HG02885 (cell line): ENCODE measurements at regions not wholly inside any gene's neighbourhood (a gene's known extent, or its start where the extent isn't known, plus 50 kb on each side); places are given as distances from the start of the nearest gene placed in this dataset.

Experiments
- ATAC-seq: cut with Tn5 transposase; IDR thresholded peaks from one replicate; pipeline ENCODE4 v1.9.1; 2021; ENCODE audit warnings: mild to moderate bottlenecking; ENCODE audit not compliant: unreplicated experiment, poor library complexity

GRCh38 chr2:6036211-6036610 lies 344.0 kb downstream of the SOX11 start:
- no peak for ATAC-seq

- ATAC-seq = no peak
These were observed 351.1 kb downstream of the SOX11 start for GRCh38 chr2:6043238-6043637.

GRCh38 chr2:6052649-6053048 lies 360.5 kb downstream of the SOX11 start:
- no peak for ATAC-seq

GRCh38 chr2:6053743-6054142 lies 361.6 kb downstream of the SOX11 start:
- no peak for ATAC-seq

- ATAC-seq = no peak
These were observed 362.0 kb downstream of the SOX11 start for GRCh38 chr2:6054161-6054671.

GRCh38 chr2:6060992-6061663 lies 368.9 kb downstream of the SOX11 start:
- no peak for ATAC-seq

- no peak for ATAC-seq
These were observed 372.6 kb downstream of the SOX11 start for GRCh38 chr2:6064757-6065156.

GRCh38 chr2:6065703-6066102 lies 373.5 kb downstream of the SOX11 start:
- no peak for ATAC-seq

GRCh38 chr2:6067089-6067488 lies 374.9 kb downstream of the SOX11 start:
- no peak for ATAC-seq

GRCh38 chr2:6067806-6068205 lies 375.6 kb downstream of the SOX11 start:
- ATAC-seq = no peak

- ATAC-seq = no peak
These were observed 376.2 kb downstream of the SOX11 start for GRCh38 chr2:6068429-6068828.

- no peak for ATAC-seq
These were observed 377.2 kb downstream of the SOX11 start for GRCh38 chr2:6069381-6069780.

- no peak for ATAC-seq
These were observed 379.3 kb downstream of the SOX11 start for GRCh38 chr2:6071519-6071918.

GRCh38 chr2:6072276-6072675 lies 380.1 kb downstream of the SOX11 start:
- ATAC-seq = no peak

- ATAC-seq = no peak
These were observed 380.6 kb downstream of the SOX11 start for GRCh38 chr2:6072768-6073167.

- ATAC-seq = no peak
These were observed 381.3 kb downstream of the SOX11 start for GRCh38 chr2:6073191-6074088.

GRCh38 chr2:6074089-6074643 lies 382.0 kb downstream of the SOX11 start:
- no peak for ATAC-seq

GRCh38 chr2:6077585-6077984 lies 385.4 kb downstream of the SOX11 start:
- no peak for ATAC-seq

- ATAC-seq = no peak
These were observed 386.2 kb downstream of the SOX11 start for GRCh38 chr2:6078414-6078813.

GRCh38 chr2:6079405-6079804 lies 387.2 kb downstream of the SOX11 start:
- ATAC-seq = no peak
